Vagina (tissue), 2 donors: ENCODE measurements at regions not wholly inside any gene's neighbourhood (a gene's known extent, or its start where the extent isn't known, plus 50 kb on each side); places are given as distances from the start of the nearest gene placed in this dataset.

Experiments used
- POLR2A ChIP-seq, 2 donors: fragments of 450-650 bp; IDR thresholded peaks; one replicate each; pipeline ENCODE4 v1.6.1; 2017; ENCODE audit warnings: antibody characterized with exemption in 2 of 2, mild to moderate bottlenecking in 2 of 2, moderate library complexity in 2 of 2
- TF ChIP-seq, protein P1 (sequence below), 3 experiments: fragments of 450-650 bp in 2 of 3; fragments of 200-600 bp in 1 of 3; sonication (generic) in 1 of 3; IDR thresholded peaks; one replicate each; pipeline ENCODE4 v1.5.1; 2017 to 2019; ENCODE audit warnings: antibody characterized with exemption in 3 of 3, mild to moderate bottlenecking in 2 of 3, moderate library complexity in 2 of 3

DNA sequence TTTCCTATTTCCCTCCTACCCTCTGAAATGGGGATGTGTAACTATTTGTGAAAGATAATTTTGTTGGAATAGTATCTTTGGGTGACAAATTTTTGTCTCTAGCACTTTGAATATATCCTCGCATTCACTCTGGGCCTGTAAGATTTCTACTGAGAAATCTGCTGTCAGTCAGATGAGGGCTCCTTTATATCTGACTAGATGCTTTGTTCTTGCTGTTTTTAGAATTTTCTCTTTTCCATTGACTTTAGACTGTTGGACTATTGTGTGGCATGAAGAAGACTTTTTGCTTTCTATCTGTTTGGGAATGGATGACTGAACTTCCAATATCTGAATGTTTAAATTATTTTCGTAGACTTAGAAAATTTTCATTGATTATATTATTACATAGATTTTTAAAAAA, 54.2 kb upstream of the GRID2 start:
- TF ChIP-seq POLR2A (IDR thresholded peaks at IDR 0.05), result no peak
- TF ChIP-seq, protein P1, sequence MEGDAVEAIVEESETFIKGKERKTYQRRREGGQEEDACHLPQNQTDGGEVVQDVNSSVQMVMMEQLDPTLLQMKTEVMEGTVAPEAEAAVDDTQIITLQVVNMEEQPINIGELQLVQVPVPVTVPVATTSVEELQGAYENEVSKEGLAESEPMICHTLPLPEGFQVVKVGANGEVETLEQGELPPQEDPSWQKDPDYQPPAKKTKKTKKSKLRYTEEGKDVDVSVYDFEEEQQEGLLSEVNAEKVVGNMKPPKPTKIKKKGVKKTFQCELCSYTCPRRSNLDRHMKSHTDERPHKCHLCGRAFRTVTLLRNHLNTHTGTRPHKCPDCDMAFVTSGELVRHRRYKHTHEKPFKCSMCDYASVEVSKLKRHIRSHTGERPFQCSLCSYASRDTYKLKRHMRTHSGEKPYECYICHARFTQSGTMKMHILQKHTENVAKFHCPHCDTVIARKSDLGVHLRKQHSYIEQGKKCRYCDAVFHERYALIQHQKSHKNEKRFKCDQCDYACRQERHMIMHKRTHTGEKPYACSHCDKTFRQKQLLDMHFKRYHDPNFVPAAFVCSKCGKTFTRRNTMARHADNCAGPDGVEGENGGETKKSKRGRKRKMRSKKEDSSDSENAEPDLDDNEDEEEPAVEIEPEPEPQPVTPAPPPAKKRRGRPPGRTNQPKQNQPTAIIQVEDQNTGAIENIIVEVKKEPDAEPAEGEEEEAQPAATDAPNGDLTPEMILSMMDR (IDR thresholded peaks at IDR 0.05), result no peak
